ENCODE measurements at regions not wholly inside any gene's neighbourhood (a gene's known extent, or its start where the extent isn't known, plus 50 kb on each side); places are given as distances from the start of the nearest gene placed in this dataset.

- Histone ChIP-seq H3K4me3 (ENCODE audit: insufficient read length, low read depth) (no peak overlapping the region), H3K4me1 (ENCODE audit: insufficient read depth, insufficient read length) (peaks cover 14% of the 10 kb centered on the region), H3K27me3 (ENCODE audit: insufficient read depth, insufficient read length) (no peaks in the 10 kb centered on the region), H3K9me3 (ENCODE audit: insufficient read depth, low read length) (no peaks in the 10 kb centered on the region), H3K9ac (ENCODE audit: insufficient read length, low read depth) (no peak overlapping the region), H3K36me3 (ENCODE audit: insufficient read depth, insufficient read length, low read length) (no peaks in the 10 kb centered on the region)
- no peak for TF ChIP-seq YY1 (IDR thresholded peaks at IDR 0.05; ENCODE audit: insufficient read depth, insufficient read length)
- TF ChIP-seq ZNF274 (IDR thresholded peaks at IDR 0.05; ENCODE audit: low read depth, low read length) = no peak
- no peak for TF ChIP-seq SUZ12 (IDR thresholded peaks at IDR 0.05; ENCODE audit: extremely low read depth, insufficient read depth, insufficient read length)
- DNase-seq (ENCODE audit: low read depth, low spot score) = no peak
Observed at GRCh38 chr1:228976316-228976715, 241.0 kb downstream of the RHOU start.

- no peaks in the 10 kb centered on the region for H3K27me3 ChIP-seq (ENCODE audit: insufficient read depth, insufficient read length)
Observed at GRCh38 chr1:228977307-228977706, 242.0 kb downstream of the RHOU start.

GRCh38 chr1:228977741-228978140, 242.5 kb downstream of the RHOU start:
- H3K4me3 ChIP-seq (ENCODE audit: insufficient read length, low read depth) = no peak overlapping the region
- no peaks in the 10 kb centered on the region for H3K9me3 ChIP-seq (ENCODE audit: insufficient read depth, low read length)
- TF ChIP-seq ZNF274 (IDR thresholded peaks at IDR 0.05; ENCODE audit: low read depth, low read length) (no peak), YY1 (IDR thresholded peaks at IDR 0.05; ENCODE audit: insufficient read depth, insufficient read length) (no peak), SUZ12 (IDR thresholded peaks at IDR 0.05; ENCODE audit: extremely low read depth, insufficient read depth, insufficient read length) (no peak)
- H3K27me3 ChIP-seq (ENCODE audit: insufficient read depth, insufficient read length) = no peaks in the 10 kb centered on the region
- no peak overlapping the region for H3K9ac ChIP-seq (ENCODE audit: insufficient read length, low read depth)
- H3K36me3 ChIP-seq (ENCODE audit: insufficient read depth, insufficient read length, low read length) = no peaks in the 10 kb centered on the region
- no peak for DNase-seq (ENCODE audit: low read depth, low spot score)
- peaks cover 14% of the 10 kb centered on the region for H3K4me1 ChIP-seq (ENCODE audit: insufficient read depth, insufficient read length)

More at GRCh38 chr1:228977307-228977706, 242.0 kb downstream of the RHOU start:
- DNase-seq (ENCODE audit: low read depth, low spot score) = no peak
- H3K9ac ChIP-seq (ENCODE audit: insufficient read length, low read depth) = no peak overlapping the region
- H3K4me1 ChIP-seq (ENCODE audit: insufficient read depth, insufficient read length) = peaks cover 14% of the 10 kb centered on the region
- H3K4me3 ChIP-seq (ENCODE audit: insufficient read length, low read depth) = no peak overlapping the region
- H3K36me3 ChIP-seq (ENCODE audit: insufficient read depth, insufficient read length, low read length) = no peaks in the 10 kb centered on the region
- H3K9me3 ChIP-seq (ENCODE audit: insufficient read depth, low read length) = no peaks in the 10 kb centered on the region
- TF ChIP-seq ZNF274 (IDR thresholded peaks at IDR 0.05; ENCODE audit: low read depth, low read length) (no peak), YY1 (IDR thresholded peaks at IDR 0.05; ENCODE audit: insufficient read depth, insufficient read length) (no peak), SUZ12 (IDR thresholded peaks at IDR 0.05; ENCODE audit: extremely low read depth, insufficient read depth, insufficient read length) (no peak)

- H3K9ac ChIP-seq (ENCODE audit: insufficient read length, low read depth) = no peak overlapping the region
- no peaks in the 10 kb centered on the region for H3K27me3 ChIP-seq (ENCODE audit: insufficient read depth, insufficient read length)
- TF ChIP-seq ZNF274 (IDR thresholded peaks at IDR 0.05; ENCODE audit: low read depth, low read length) = no peak
- TF ChIP-seq SUZ12 (IDR thresholded peaks at IDR 0.05; ENCODE audit: extremely low read depth, insufficient read depth, insufficient read length) = no peak
- TF ChIP-seq YY1 (IDR thresholded peaks at IDR 0.05; ENCODE audit: insufficient read depth, insufficient read length) = no peak
- no peaks in the 10 kb centered on the region for H3K9me3 ChIP-seq (ENCODE audit: insufficient read depth, low read length)
- H3K4me1 ChIP-seq (ENCODE audit: insufficient read depth, insufficient read length) = peaks cover 14% of the 10 kb centered on the region
- no peak overlapping the region for H3K4me3 ChIP-seq (ENCODE audit: insufficient read length, low read depth)
- no peak for DNase-seq (ENCODE audit: low read depth, low spot score)
- H3K36me3 ChIP-seq (ENCODE audit: insufficient read depth, insufficient read length, low read length) = no peaks in the 10 kb centered on the region
Observed at GRCh38 chr1:228978484-228979324, 243.4 kb downstream of the RHOU start.

GRCh38 chr1:228979325-228979699, 244.0 kb downstream of the RHOU start:
- TF ChIP-seq ZNF274 (IDR thresholded peaks at IDR 0.05; ENCODE audit: low read depth, low read length) (no peak), YY1 (IDR thresholded peaks at IDR 0.05; ENCODE audit: insufficient read depth, insufficient read length) (no peak), SUZ12 (IDR thresholded peaks at IDR 0.05; ENCODE audit: extremely low read depth, insufficient read depth, insufficient read length) (no peak)
- no peaks in the 10 kb centered on the region for H3K36me3 ChIP-seq (ENCODE audit: insufficient read depth, insufficient read length, low read length)
- no peaks in the 10 kb centered on the region for H3K27me3 ChIP-seq (ENCODE audit: insufficient read depth, insufficient read length)
- no peaks in the 10 kb centered on the region for H3K9me3 ChIP-seq (ENCODE audit: insufficient read depth, low read length)
- no peak for DNase-seq (ENCODE audit: low read depth, low spot score)
- peaks cover 14% of the 10 kb centered on the region for H3K4me1 ChIP-seq (ENCODE audit: insufficient read depth, insufficient read length)
- no peak overlapping the region for H3K4me3 ChIP-seq (ENCODE audit: insufficient read length, low read depth)
- H3K9ac ChIP-seq (ENCODE audit: insufficient read length, low read depth) = no peak overlapping the region

- Histone ChIP-seq H3K4me3 (ENCODE audit: insufficient read length, low read depth) (no peak overlapping the region), H3K36me3 (ENCODE audit: insufficient read depth, insufficient read length, low read length) (no peaks in the 10 kb centered on the region), H3K9me3 (ENCODE audit: insufficient read depth, low read length) (no peaks in the 10 kb centered on the region), H3K27me3 (ENCODE audit: insufficient read depth, insufficient read length) (no peaks in the 10 kb centered on the region), H3K4me1 (ENCODE audit: insufficient read depth, insufficient read length) (peaks cover 14% of the 10 kb centered on the region), H3K9ac (ENCODE audit: insufficient read length, low read depth) (no peak overlapping the region)
- DNase-seq (ENCODE audit: low read depth, low spot score) = no peak
- TF ChIP-seq ZNF274 (IDR thresholded peaks at IDR 0.05; ENCODE audit: low read depth, low read length) (no peak), SUZ12 (IDR thresholded peaks at IDR 0.05; ENCODE audit: extremely low read depth, insufficient read depth, insufficient read length) (no peak), YY1 (IDR thresholded peaks at IDR 0.05; ENCODE audit: insufficient read depth, insufficient read length) (no peak)
Observed at GRCh38 chr1:228979774-228980173, 244.5 kb downstream of the RHOU start.

GRCh38 chr1:228980232-228980937, 245.1 kb downstream of the RHOU start:
- DNase-seq (ENCODE audit: low read depth, low spot score) = no peak
- no peak for TF ChIP-seq ZNF274 (IDR thresholded peaks at IDR 0.05; ENCODE audit: low read depth, low read length)
- TF ChIP-seq SUZ12 (IDR thresholded peaks at IDR 0.05; ENCODE audit: extremely low read depth, insufficient read depth, insufficient read length) = no peak
- no peak for TF ChIP-seq YY1 (IDR thresholded peaks at IDR 0.05; ENCODE audit: insufficient read depth, insufficient read length)
- H3K9me3 ChIP-seq (ENCODE audit: insufficient read depth, low read length) = no peaks in the 10 kb centered on the region
- no peak overlapping the region for H3K9ac ChIP-seq (ENCODE audit: insufficient read length, low read depth)
- H3K27me3 ChIP-seq (ENCODE audit: insufficient read depth, insufficient read length) = no peaks in the 10 kb centered on the region
- H3K4me3 ChIP-seq (ENCODE audit: insufficient read length, low read depth) = no peak overlapping the region
- no peaks in the 10 kb centered on the region for H3K36me3 ChIP-seq (ENCODE audit: insufficient read depth, insufficient read length, low read length)
- H3K4me1 ChIP-seq (ENCODE audit: insufficient read depth, insufficient read length) = peaks cover 10% of the 10 kb centered on the region

All from NT2/D1 (cell line).